GM12865 (cell line): ENCODE measurements at regions not wholly inside any gene's neighbourhood (a gene's known extent, or its start where the extent isn't known, plus 50 kb on each side); places are given as distances from the start of the nearest gene placed in this dataset.

Source experiments
- DNase-seq: peaks from one replicate; pipeline ENCODE4 v3.0.0; 2010; ENCODE audit warnings: low read depth
- H3K4me3 ChIP-seq: 2 replicates; pipeline ENCODE4 v1.5.1; 2011; ENCODE audit warnings: mild to moderate bottlenecking, low read depth, low read length, control low read depth
- TF ChIP-seq, protein P1 (sequence below): IDR thresholded peaks from 2 replicates; pipeline ENCODE4 v1.5.1; 2011; ENCODE audit warnings: low read length, control low read depth, low read depth, inconsistent platforms; ENCODE audit not compliant: insufficient read depth; ENCODE audit errors: missing control alignments

DNA sequence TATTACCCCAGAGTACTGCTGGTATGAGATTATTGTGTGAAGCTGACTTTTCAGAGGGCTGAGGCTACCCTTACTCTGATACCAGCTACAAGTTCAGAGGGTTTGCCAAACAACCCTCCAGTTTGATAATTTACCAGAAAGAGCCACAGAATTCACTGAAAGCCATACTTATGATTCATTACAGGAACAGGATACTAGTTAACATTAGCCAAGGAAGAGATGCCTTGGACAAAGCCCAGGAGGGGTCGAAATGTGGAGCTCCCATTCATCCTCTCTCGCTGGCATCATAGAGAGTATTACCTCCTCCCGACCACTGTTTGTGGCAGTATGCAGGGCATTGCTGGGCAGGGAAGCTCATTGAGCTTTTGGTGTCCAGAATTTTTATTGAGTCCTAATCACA is 364.3 kb downstream of the KCNRG start:
- DNase-seq: no peak
- H3K4me3 ChIP-seq: no peak overlapping the region
- TF ChIP-seq, protein P1, sequence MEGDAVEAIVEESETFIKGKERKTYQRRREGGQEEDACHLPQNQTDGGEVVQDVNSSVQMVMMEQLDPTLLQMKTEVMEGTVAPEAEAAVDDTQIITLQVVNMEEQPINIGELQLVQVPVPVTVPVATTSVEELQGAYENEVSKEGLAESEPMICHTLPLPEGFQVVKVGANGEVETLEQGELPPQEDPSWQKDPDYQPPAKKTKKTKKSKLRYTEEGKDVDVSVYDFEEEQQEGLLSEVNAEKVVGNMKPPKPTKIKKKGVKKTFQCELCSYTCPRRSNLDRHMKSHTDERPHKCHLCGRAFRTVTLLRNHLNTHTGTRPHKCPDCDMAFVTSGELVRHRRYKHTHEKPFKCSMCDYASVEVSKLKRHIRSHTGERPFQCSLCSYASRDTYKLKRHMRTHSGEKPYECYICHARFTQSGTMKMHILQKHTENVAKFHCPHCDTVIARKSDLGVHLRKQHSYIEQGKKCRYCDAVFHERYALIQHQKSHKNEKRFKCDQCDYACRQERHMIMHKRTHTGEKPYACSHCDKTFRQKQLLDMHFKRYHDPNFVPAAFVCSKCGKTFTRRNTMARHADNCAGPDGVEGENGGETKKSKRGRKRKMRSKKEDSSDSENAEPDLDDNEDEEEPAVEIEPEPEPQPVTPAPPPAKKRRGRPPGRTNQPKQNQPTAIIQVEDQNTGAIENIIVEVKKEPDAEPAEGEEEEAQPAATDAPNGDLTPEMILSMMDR: no peak

DNA sequence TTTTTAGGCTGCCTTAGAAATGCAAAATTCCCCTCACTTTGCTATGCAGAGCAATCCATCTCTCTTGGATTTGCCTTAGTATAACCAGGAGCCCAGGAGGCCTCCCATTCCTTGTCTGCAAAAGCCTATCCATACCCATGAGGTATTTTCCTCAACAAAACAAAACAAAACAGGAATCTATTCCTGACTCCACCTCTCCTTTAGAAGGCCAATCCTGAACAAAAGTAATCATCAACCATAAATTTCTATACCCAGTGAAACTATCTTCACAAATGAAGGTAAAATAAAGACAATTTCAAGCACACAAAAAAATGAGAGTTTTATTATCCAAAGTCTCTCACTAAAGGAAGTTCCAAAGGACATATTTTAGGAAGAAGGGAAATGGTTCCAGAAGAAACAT is 365.7 kb downstream of the KCNRG start:
- TF ChIP-seq, protein P1: no peak
- no peak for DNase-seq
- no peak overlapping the region for H3K4me3 ChIP-seq

DNA sequence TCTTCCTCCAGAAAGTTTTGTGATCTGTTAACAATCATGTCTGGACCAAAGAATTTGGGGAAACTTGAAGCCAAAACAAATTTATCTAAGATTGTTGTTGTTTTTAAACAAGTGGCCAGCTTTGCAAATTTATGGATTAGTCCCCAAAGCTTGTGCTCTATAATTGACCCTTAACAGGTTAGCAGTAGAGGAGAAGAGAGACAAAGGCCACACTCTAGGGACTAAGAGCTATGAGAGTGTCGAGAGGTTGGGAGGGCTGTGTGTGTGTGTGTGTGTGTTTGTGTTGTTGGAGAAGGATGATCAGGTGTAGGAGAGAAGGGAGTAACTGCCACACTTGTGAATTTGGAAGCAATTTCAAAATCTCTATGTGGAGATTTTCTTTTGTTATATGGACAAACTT is 367.3 kb downstream of the KCNRG start:
- TF ChIP-seq, protein P1: no peak
- DNase-seq: no peak

DNA sequence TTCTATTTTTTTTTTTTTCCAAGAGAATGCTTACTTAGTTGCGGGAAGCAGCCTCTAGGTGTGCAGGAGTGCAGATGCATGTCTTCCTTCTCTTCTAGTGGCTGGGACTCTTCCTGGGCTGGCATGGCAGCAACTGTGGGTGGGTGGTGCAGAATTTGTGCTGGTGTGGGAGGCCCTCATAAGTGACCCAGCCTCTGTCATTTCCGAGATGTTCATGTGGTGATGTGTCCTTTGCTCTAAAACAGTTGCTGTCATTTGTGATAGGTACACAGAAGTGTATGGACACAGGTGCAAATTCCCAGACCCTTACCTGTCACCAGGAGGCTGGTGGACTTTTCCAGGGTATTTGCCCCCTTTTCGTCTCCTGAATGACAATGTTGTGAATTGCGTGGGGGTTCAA is 367.7 kb downstream of the KCNRG start:
- no peak for DNase-seq
- no peak overlapping the region for H3K4me3 ChIP-seq
- TF ChIP-seq, protein P1: no peak

More for the DNA sequence above, 367.3 kb downstream of the KCNRG start:
- H3K4me3 ChIP-seq: no peak overlapping the region

DNA sequence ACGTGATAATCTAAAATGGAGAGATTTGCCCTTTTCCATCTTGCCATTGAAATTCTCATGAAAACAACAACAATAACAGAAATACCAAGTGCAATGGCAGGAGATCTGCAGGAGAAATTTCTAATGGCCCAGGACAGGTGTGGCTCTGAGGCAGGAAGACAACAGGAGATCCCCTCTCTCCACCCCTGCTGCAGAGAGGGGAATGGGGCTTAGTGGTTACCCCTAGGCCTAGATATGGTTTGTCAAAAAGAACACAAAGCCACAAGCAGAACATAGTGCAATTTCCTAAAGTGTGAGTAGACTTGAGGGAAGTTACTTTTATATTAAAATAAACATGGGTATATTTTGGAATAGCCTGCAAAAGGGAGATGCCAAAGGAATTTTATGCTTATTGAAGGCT is 369.5 kb downstream of the KCNRG start:
- no peak for DNase-seq
- no peak overlapping the region for H3K4me3 ChIP-seq
- TF ChIP-seq, protein P1: no peak

DNA sequence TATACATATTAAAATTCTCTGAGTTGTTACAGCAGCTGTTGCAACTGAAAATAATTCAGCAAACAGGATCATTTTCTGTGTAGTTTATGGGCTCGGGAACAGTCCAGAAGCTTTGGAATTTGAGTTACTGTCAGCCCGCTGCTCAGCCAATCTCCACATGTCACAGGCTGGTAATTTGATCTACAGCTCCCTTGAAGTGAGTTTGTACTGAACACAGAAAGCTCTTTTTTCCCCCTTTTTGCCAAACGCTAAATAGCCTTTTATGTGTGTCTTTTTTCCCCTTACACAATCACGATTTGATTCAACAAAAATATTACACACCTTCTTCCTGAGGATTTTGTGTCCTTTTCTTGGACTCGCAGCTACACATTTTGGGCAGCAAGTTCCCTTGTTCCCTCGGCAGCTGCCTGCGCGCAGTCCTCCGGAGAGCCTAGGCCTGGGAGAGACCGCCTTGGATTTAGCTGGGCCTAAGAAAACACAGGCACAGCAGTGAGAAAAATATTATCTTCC is 371.4 kb downstream of the KCNRG start:
- H3K4me3 ChIP-seq: no peak overlapping the region

More for the DNA sequence above, 371.4 kb downstream of the KCNRG start:
- DNase-seq: no peak
- TF ChIP-seq, protein P1: no peak
